ENCODE measurements at regions not wholly inside any gene's neighbourhood (a gene's known extent, or its start where the extent isn't known, plus 50 kb on each side); places are given as distances from the start of the nearest gene placed in this dataset.
"Not testable (repeated sequence)": the region's sequence is repeated elsewhere in the genome, so short reads cannot be mapped to it uniquely, and the experiment has no call there.

DNA sequence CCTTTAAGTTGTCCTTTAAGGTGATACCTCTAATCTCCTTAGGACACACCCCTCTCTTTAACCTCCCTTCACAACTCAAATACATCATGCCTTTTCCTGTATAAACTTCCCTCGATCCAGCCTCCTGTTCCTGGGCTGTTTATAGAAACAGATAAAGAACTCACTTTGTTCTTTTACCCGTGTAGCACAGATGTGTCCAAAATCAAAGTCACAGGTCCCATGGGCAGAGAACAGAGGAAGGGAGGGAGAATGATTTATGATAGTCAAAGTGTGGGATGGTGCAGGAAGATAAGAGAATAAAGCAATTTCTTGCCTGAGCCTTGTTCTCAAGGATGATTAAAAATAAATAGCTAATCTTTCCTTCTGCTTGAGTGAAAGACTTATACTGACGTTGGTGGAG lies 50.3 kb upstream of the CABCOCO1 start:
- no peak for DNase-seq (ENCODE audit: low read depth in 2 of 2)

- DNase-seq (ENCODE audit: low read depth in 2 of 2): no peak
These were observed 50.7 kb upstream of the CABCOCO1 start for GRCh38 chr10:61612009-61612408.

DNA sequence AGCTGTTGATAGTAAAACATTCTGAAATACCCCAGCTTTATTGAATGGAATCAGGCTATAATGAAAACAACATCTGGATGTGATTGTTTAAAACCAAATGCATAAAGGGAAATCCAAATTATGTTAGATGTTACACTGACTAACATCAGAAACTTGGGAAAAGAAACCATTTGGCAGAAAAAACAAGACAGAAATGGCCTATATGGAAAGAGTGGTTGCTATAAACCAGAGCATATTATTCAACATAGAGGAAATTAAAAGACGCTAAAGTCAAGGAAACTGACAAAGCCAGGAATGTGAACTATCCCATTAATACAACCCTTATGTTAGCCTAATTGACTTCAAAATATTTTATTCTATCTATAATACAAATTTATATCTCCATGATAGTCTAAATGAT lies 53.0 kb upstream of the CABCOCO1 start:
- DNase-seq (ENCODE audit: low read depth in 2 of 2): peak; percentile 65 to 75

- no peak for DNase-seq (ENCODE audit: low read depth in 2 of 2)
These were observed 54.3 kb upstream of the CABCOCO1 start for GRCh38 chr10:61608255-61609033.

DNA sequence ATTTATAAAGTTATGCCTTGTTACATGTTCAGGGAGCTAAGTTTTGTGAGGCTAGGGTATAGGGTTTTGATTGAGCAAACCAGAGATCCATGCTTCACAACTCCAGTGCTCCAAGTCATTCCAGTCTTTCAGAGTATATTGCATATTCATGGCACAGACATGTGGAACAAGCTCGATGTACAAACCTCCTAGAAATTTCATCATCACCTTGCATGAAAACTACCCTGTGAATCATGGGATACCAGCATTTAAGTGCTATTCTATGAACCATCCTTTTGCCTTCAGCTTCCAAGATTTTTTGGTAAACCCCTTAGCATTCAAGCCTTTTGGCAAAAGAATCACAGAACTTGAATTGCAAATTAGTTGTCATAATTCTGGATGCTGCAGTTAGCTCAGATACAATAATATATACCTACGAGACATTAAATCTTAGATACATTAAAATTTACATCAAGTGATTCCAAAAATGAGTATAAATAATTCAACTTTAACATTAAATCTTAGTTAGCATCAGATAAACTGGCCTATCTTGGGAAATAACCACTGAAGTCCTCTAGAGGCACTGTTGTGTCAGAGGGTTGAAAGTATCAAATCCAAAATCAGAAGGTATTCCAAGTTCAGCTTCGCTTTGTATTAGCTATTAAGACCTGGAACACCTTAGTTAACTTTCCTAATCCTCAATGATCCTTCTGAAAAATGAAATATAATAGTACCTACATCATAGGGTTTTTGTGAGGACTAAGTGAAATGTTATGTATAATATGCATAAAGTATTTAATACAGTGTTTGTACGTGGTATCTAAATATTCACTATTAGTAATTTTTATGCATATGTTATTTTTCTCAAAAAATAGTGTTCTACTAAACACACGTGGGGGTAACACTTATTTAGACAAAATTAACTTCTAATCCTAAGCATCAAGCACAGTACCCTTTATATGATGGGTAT lies 55.5 kb upstream of the CABCOCO1 start:
- DNase-seq (ENCODE audit: low read depth in 2 of 2): no peak

DNA sequence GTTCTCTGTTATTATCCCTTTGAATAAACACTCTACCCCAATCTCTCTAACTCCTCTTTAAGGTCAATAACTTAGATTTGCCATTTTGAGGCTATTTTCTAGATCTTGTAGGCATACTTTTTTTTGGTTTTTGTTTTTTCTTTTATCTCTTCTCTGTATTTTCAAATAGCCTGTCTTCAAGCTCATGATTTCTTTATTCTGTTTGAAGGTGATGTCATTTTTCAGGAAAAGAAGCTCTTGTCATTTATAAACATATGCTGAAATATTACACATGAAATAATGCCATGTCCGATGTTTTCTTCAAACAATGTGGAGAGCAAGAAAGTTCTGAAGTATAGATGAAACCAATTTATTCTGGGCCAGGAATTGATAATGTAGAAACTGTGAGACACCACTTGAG lies 57.5 kb upstream of the CABCOCO1 start:
- no peak for DNase-seq (ENCODE audit: low read depth in 2 of 2)

DNA sequence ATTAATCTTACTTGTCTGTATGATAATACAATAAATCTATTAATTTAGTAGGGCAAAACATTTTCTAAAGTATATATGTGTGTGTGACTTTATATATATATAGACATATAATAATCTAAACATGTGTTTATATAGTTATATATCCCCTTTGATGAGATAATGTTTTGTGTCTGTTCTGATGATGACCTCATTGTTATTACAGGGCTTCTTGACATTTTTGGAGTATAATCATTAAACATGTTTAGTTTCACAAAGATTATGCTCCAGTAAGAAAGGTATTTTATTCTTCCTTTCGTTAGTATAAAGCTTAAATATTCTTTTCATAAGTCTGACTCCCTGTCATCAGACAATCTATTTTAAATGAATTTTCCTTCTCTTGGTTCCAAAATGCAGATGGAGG lies 62.3 kb upstream of the CABCOCO1 start:
- DNase-seq (ENCODE audit: low read depth in 2 of 2): no peak

GRCh38 chr10:61594430-61594829 lies 68.3 kb upstream of the CABCOCO1 start:
- DNase-seq (ENCODE audit: low read depth in 2 of 2): no peak

- DNase-seq (ENCODE audit: low read depth in 2 of 2): no peak
These were observed 70.1 kb upstream of the CABCOCO1 start for GRCh38 chr10:61592581-61592980.

- DNase-seq (ENCODE audit: low read depth in 2 of 2): peak in 1 of 2 experiments; percentile 20
These were observed 73.0 kb upstream of the CABCOCO1 start for GRCh38 chr10:61589547-61590243.

DNA sequence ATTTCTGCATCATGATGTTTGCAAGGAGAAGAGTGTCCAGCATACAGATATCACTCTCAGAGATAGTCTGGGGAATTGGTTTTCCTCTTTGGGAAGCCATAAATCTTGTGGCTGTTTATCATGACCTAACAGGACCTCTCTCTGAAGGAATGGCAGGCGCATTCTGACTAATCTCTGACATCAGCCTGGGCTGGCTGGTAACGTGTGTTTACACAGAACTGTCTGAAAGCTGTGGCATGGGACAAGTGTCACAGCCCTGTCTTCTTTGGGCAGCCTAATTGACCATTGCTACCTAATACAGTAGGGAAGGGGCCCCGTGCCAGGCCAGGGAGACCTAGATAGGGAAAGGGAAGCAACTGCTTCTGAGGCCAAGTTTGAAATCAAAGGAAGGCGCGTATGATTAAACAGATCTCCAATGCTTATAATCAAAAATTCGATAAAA lies 73.9 kb upstream of the CABCOCO1 start:
- no peak for DNase-seq (ENCODE audit: low read depth in 2 of 2)

DNA sequence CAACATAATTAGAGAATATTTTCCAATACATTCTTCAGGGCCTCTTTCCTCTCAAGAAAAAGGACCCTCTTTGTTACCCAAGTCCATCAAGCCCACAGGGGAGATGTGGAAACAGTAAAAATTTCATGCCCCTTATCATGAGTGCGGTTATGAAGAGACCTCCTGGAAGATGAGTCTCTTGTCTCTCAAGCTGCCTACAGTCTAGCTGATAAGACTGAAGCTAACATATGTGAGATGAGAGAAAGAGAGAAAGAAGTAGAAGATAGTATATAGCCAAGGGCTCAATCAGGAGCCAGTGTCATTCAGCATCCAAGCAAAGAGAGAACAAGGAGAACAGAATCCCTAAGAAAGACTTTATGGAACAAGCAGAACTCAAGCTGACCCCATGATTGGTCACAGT lies 75.9 kb upstream of the CABCOCO1 start:
- DNase-seq (ENCODE audit: low read depth in 2 of 2): no peak

- no peak for DNase-seq (ENCODE audit: low read depth in 2 of 2)
These were observed 82.1 kb upstream of the CABCOCO1 start for GRCh38 chr10:61580608-61581007.

- not testable (repeated sequence) for DNase-seq (ENCODE audit: low read depth in 2 of 2)
These were observed 92.5 kb upstream of the CABCOCO1 start for GRCh38 chr10:61570204-61570603.

- DNase-seq (ENCODE audit: low read depth in 2 of 2): no peak
These were observed 95.0 kb upstream of the CABCOCO1 start for GRCh38 chr10:61567729-61568128.

GRCh38 chr10:61565819-61566560 lies 96.7 kb upstream of the CABCOCO1 start:
- DNase-seq (ENCODE audit: low read depth in 2 of 2): no peak

GRCh38 chr10:61564444-61564843 lies 98.3 kb upstream of the CABCOCO1 start:
- DNase-seq (ENCODE audit: low read depth in 2 of 2): no peak

DNA sequence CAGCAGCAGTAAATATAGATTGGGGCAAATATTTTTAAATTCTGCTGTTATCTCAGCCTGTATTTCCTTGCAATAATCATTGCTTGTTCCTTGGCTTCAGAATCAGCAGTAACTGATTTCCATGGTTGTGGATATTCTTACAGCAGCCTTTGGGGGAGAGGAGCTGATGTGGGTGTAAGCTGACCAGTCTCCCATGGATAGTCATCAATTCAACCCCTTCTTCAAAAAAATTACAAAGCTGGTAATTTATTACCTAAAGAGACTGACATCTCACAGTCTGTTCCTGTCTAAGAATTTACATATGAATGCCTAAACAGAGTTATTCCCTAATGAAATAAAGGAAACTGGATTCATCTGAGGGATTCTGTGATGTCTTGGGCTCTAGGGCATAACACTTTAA lies 103.1 kb upstream of the CABCOCO1 start:
- no peak for DNase-seq (ENCODE audit: low read depth in 2 of 2)

DNA sequence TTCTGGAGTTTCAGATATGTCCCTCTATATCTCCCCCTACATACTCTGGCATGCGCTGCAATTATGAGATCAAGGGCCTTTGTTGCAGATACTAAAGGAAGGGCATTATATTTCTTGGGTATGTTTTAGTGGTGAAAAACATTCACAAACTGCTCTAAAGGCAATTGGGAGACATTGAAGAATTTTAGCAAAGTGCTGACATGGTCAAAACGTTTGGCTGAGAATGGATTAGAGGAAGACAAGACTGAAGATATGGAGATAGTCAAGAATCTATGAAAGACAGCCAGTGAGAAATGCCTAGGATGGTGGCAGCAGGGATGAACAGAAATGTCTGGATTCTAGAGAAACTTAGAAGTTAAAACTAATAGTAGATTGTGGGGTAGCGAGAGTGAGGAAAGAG lies 104.5 kb upstream of the CABCOCO1 start:
- DNase-seq (ENCODE audit: low read depth in 2 of 2): no peak

- no peak for DNase-seq (ENCODE audit: low read depth in 2 of 2)
These were observed 101.7 kb upstream of the TMEM26 start for GRCh38 chr10:61554925-61555324.

DNA sequence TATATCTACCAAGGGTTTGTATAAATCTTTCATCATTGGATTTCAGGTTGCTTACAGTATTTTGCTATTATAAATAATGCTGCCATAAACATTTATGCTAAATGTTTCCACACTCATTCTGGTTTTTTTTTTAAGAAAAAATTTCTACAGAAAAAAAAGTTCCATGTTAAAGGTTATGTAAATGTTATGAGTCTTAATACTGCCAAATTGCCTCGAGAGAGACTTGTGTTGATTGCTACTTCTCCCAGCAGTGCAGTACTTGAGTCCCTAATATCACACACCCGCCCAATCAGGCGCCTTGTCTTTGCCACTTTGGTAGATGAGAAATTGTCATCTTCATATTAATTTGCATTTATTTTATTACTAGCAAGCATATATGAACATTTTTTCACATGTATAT lies 96.7 kb upstream of the TMEM26 start:
- no peak for DNase-seq (ENCODE audit: low read depth in 2 of 2)
